GM18951 (cell line): ENCODE measurements at regions not wholly inside any gene's neighbourhood (a gene's known extent, or its start where the extent isn't known, plus 50 kb on each side); places are given as distances from the start of the nearest gene placed in this dataset.
"Not testable (repeated sequence)": the region's sequence is repeated elsewhere in the genome, so short reads cannot be mapped to it uniquely, and the experiment has no call there.

Source experiments
- POLR2A ChIP-seq: IDR thresholded peaks from 4 replicates; pipeline ENCODE4 v1.6.1; 2011; ENCODE audit warnings: mild to moderate bottlenecking; ENCODE audit not compliant: insufficient read length, insufficient read depth; ENCODE audit errors: extremely low read depth
- in situ Hi-C: fragments of 300-500 bp; cut with MboI; formaldehyde crosslinking; loops from one replicate; pipeline ENCODE4 v1.12.0; 2022; ENCODE audit warnings: low sequenced_read_pairs, mixed read lengths, inconsistent platforms; ENCODE audit not compliant: unreplicated experiment

DNA sequence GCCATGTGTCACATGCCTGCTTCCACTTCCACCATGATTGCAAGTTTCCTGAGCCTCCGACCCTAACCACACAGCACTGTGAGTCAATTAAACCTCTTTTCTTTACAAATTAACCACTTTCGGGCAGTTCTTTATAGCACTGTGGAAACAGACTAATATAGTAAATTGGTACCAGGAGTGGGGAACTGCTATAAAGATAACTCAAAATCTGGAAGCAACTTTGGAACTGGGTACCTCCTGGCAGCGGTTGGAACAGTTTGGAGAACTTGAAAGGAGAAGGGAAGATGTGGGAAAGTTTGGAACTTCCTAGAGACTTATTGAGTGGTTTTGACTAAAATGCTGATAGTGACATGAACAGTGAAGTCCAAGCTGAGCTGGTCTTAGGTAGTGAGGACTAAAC lies 436.1 kb downstream of the TMEM121 start:
- no peak for TF ChIP-seq POLR2A
- in situ Hi-C loops: no loop called here

DNA sequence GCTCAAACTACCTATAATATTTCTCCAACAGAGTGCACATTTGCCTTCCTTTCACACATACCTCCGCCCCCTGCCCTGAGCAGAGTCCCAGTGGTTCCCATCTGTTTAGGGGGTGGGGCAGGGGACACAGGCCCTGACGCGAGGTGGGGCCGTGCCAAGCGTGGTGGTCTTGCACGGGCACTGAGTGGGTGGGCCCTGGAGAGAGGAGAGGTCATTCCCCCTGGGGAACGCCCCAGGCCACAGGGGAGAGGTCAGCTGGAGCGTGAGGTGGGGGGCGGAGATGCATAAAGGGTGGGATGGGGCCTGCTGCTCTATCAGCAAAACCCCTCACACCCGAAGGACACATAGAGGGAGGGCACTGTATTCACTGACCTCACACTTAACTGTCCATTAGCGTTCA lies 441.9 kb downstream of the TMEM121 start:
- TF ChIP-seq POLR2A: no peak
- in situ Hi-C loops: no loop called here

DNA sequence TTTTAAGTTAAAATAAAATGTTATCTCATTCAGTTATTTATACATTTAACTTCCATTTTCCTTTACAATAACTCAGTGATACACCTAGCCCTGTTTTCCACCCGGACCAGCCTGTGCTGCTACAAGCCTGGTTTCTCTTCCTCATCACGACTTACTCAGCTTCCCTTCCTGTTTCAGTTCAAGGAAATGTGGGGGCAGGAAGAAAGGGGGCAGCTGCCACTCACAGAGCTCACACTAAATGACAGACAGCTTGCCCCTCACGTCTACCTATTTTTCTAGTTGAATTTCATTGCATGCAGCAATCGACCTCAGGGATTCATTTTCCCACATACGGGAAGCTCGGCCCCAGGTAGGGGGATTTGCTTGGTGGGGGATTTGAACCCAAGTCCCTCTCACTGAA lies 442.6 kb downstream of the TMEM121 start:
- in situ Hi-C loops: not testable (repeated sequence)

DNA sequence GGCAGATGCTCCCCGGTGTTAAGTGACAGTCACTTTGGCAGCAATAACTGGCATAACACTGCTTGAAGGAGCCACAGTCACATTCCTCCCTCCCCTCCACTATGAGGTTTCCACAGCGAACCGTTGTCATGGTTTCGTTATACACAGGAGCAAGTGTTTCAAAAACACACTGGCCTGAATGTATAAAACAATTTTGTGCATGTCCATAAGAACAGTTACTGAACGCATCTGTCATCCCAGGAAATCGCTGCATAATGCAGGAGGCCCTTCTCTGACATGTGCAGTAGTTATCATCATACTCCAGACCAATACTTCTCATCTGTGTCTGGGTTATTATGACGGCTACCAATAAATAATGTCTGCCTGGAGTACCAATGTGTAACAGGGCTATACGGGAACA lies 444.4 kb downstream of the TMEM121 start:
- in situ Hi-C loops: not testable (repeated sequence)

DNA sequence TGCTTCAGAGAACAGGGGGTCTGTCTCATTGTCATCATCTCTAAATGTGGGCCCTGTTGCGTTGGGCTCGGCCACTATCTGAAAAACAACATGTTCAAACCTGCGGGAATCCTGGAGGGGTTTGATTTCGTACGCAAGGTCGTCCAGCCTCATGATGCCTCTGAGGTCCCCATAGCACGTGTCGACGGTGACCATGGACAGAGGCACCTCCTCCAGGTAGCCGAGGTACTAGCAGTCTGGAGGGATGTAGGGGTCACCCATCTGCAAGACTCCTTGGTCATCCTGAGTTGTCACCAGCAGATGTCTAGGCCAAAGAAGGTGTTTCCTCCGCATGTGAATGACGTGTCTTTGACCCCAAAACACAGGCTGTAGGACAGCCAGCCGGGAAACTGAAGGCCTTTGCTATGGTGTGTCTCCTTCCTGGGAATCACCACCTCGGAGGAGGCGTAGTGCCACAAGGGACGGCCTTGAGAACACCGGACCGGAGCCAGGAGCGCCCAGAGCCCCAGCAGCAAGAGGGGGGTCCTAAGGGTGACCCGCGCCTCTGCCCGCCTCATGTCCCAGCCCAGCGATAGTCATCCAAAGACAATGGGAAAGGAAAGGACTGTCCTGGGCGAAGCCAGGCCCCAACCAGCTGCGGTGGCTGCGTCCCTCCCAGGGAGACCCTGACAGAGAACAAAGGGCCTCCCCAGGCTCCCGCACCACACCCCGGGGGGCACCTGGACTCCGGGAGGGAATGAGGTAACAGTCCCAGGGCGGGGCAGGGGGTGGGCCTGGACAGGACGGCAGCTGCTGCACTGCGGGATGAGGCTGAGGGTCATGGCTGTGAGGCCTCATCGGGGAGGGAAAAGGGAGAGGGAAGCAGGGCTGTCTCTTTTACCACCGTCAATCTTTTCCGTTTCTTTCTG lies 445.5 kb downstream of the TMEM121 start:
- in situ Hi-C loops: no loop called here
- TF ChIP-seq POLR2A: no peak

DNA sequence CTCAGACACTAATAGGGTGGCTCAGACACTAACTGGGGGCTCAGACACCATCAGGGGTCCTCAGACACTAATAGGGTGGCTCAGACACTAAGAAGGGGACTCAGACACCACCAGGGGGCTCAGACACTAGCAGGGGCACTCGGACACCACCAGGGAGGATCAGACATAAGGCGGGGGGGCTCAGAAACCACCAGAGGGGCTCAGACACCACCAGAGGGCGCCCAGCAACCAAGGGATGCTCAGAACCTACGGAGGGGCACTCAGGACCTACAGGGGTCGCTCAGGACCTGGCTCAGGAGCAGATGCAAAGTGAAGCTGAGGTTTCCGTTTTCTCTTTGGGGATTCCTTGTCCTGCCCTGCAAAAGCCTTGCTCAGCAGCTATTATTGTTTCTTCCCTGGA lies 448.5 kb downstream of the TMEM121 start:
- TF ChIP-seq POLR2A: no peak
- in situ Hi-C loops: no loop called here

DNA sequence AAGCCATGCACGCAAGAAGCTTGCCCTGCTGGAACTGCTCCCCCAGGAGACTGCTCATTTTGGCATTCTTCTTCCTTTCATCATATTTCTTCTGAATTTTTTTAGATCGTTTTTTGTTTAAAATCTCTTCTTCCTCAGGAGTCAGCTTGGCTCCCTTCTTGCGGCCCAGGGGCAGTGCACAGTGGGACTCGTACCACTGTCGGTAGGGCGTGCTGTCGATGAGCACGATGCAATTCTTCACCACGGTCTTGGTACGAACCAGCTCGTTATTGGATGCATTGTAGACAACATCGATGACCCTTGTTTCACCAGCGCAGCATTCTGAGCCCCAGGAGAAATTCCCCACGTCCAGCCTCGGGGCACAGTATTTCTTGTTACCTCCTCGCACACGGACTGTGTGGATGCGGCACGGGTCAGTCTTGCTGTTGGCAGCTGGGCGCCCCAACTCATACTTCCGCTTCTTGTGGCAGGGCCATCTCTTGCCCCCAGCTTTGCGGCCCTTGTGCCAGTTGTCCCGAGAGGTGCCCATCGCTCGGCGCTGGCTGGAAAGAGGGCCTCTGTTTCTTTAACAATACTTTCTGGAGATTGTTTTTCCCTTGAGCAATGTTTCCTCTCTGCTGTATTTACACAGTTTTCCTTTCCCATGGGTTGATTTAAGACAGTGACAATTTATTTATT lies 452.4 kb downstream of the TMEM121 start:
- no peak for TF ChIP-seq POLR2A
- in situ Hi-C loops: no loop called here

DNA sequence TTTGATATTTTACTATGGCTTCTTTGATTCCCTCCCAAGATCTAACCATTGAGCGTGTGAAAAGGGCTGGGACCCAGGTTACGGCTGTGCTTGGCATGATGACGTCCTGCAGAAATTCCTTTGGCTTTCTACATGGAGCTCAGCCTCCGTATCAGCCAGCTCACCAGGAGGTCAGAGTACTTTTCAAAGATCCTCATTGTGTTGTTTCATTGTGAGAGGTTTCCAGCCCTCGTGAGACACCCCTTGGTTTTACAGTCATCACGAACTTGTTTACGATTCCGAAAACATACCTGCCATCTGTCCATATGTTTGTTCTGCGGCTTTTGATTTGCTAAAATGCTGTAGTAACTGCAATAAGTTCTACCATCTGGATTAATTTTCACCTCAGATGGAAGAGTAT lies 453.1 kb downstream of the TMEM121 start:
- in situ Hi-C loops: no loop called here
- TF ChIP-seq POLR2A: no peak

DNA sequence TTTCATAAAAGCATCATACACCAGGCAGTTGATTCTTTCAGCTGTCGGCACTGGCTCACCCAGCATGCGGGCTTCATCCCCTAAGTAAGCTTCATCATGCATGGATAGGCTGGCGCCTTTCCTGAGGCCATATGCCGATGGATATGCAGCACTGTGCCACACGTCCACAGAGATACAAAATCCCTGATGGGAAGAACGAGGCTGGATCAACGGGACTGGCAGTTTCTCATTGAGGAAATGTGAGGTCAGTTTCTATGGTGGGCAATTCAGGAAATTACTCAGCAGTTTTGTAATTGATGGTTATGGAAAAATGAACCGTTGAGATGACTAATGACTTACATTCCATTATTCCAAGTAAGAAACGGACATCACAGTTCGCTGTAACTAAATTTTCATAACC lies 453.8 kb downstream of the TMEM121 start:
- in situ Hi-C loops: no loop called here
- TF ChIP-seq POLR2A: no peak

DNA sequence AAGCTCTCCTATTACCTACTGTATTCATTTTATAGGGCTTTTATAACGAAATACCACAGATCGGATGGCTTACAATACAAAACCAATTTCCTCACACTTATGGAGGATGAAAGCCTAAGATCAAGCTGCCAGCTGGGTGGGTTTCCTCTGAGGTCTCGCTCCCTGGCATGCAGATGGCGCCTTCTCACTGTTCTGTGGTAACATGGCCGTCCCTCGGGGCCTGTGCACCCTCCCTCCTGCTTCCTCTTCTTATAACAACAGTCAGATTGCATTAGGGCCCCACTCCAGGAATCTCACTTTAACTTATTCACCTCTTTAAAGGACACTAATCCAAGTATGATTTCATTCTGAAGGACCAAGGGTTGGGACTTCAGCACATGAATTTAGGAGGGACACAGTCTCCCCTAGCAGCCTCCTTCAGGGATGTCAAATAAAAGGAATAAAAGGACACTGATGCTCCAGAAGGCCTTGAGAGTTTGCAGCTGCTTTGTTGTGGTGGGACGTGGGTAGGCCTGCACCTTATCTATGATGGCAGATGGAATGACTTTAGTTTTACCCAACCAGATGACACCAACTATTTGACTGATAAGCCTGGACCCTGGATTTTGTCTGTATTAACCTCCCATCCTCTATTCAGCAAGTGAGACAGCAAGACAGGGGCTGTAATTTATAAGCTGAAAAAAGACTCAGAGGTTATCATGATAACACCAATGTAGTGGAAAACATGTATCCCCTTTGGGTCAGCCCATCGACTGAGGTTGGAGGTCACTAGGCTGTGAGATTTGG lies 455.3 kb downstream of the TMEM121 start:
- in situ Hi-C loops: not testable (repeated sequence)

DNA sequence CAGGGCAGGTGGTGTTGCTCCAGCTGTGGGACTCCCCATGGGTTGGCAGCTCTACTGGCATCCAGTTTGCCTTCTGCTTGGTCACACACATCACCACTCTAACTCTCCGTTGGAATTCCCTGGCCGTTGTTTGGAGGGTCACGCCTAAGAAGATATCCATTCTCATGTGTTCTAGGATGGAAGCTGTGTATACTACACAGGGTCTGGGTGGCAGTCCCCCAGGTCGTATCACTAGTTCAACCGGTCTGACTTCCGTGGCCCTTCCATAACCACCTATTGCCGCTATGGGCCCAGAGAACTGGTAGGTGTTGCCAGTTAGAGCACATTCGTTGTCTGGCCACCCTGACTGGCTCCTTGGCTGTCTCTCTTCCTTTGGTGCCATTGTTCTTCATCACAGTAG lies 456.3 kb downstream of the TMEM121 start:
- no peak for TF ChIP-seq POLR2A
- in situ Hi-C loops: no loop called here

DNA sequence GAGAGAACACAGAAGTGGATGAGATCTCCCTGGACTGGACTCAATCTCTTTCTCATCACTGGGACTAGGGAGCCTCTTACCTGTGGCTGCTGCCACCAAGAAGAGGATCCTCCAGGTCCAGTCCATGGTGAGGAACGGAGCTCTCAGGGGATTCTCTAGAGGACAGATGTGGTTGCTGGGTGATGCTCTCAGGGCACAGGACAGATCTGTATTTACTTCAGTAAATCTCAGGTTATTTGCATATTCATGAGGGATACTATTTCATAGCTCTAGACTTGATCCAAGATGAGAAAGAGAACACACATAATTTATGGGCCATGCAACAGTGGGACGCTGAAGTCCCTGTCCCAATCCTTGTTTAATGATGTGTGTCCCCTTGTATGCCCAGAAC lies 460.5 kb downstream of the TMEM121 start:
- in situ Hi-C loops: no loop called here

DNA sequence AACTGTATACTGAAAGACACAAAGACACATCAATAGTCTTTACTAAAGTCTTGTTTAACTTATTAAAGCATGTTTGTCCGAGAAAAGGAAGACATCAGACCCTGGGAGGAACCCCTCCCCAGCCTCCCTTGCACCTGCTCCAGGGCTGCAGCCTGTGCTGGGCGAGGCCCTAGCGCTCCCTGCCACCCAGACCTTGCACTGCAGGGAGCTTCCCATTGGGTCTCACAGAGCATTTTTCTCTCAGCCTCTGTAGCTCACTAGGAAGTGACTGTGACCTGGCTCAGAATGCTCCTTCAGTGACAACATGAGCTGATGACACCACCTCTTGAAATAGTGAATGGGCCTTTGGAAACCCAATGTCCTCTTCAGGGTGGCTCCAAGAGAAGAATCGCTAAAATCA lies 461.2 kb downstream of the TMEM121 start:
- in situ Hi-C loops: no loop called here
- TF ChIP-seq POLR2A: no peak

More for the DNA sequence above, 460.5 kb downstream of the TMEM121 start:
- TF ChIP-seq POLR2A: no peak

DNA sequence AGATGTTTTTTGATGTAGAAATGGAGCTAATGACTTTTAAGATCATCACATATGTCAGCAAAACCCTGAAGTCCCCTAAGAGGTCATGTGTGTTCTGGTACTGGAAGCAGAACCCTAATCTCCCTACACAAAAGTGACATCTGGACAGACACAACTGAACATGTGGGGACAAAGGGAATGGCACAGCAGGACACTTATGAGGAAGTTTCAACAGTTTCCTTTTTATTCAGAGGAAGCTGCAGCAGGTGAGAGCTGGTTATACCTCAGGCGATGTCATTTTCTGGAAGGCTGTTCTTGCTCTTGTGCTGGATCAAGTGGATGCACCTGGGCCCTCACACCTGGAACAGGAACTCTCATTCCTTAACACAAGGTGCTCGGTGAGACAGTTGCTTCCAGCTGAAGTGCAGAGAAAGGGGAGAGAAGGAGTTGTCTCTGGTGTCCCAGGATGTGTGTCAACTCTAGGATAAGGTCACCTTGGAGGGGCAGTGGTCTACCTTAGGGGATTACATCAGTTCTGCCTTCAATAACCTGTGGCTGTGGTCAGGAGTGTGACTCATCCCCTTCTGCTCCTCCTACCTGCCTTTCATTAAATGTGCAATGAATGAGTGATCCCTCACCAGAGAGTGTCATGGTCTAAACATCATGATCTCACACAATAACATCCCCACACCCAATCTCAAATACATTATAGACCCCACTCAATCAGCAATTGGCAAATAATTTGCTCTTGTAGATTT lies 463.4 kb downstream of the TMEM121 start:
- no peak for TF ChIP-seq POLR2A
- in situ Hi-C loops: no loop called here

DNA sequence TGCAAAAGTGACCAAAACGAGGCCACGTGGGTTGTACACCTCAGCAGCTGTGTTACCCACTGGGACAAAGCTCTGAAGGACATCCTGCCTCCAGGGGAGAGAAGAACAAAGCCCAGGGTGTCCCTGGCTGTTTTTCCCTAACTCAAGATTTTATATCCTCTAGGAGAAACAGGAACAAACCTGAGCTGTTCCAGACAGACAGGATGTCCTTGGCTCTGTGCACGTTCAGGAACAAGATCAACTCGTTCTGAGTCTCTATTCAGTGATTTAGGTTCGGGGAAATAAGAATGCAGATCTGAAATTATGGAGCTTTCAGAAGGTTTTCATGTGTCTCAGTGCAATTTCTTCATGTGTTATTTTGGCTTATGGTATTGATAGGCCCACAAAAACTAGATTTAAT lies 465.3 kb downstream of the TMEM121 start:
- in situ Hi-C loops: not testable (repeated sequence)
